HG03108 (cell line): ENCODE measurements at regions not wholly inside any gene's neighbourhood (a gene's known extent, or its start where the extent isn't known, plus 50 kb on each side); places are given as distances from the start of the nearest gene placed in this dataset.
"Not testable (repeated sequence)": the region's sequence is repeated elsewhere in the genome, so short reads cannot be mapped to it uniquely, and the experiment has no call there.

ENCODE experiments used
- ATAC-seq: cut with Tn5 transposase; IDR thresholded peaks from one replicate; pipeline ENCODE4 v1.9.1; 2021; ENCODE audit warnings: moderate library complexity; ENCODE audit not compliant: unreplicated experiment

GRCh38 chr6:119980802-119981201 lies 631.2 kb upstream of the MAN1A1 start:
- ATAC-seq = no peak

GRCh38 chr6:119979862-119980261 lies 630.3 kb upstream of the MAN1A1 start:
- ATAC-seq = no peak

- no peak for ATAC-seq
These were observed 628.8 kb upstream of the MAN1A1 start for GRCh38 chr6:119978274-119978889.

- ATAC-seq = no peak
These were observed 625.0 kb upstream of the MAN1A1 start for GRCh38 chr6:119974430-119975159.

- ATAC-seq = no peak
These were observed 616.9 kb upstream of the MAN1A1 start for GRCh38 chr6:119966484-119966883.

GRCh38 chr6:119965900-119966299 lies 616.3 kb upstream of the MAN1A1 start:
- ATAC-seq = no peak

GRCh38 chr6:119965008-119965407 lies 615.4 kb upstream of the MAN1A1 start:
- ATAC-seq = no peak

- ATAC-seq = no peak
These were observed 612.9 kb upstream of the MAN1A1 start for GRCh38 chr6:119962505-119962904.

- ATAC-seq = no peak
These were observed 611.9 kb upstream of the MAN1A1 start for GRCh38 chr6:119961450-119961849.

- ATAC-seq = no peak
These were observed 610.9 kb upstream of the MAN1A1 start for GRCh38 chr6:119960456-119960855.

GRCh38 chr6:119960036-119960435 lies 610.5 kb upstream of the MAN1A1 start:
- no peak for ATAC-seq

GRCh38 chr6:119957195-119957594 lies 607.6 kb upstream of the MAN1A1 start:
- no peak for ATAC-seq

GRCh38 chr6:119952696-119953095 lies 603.1 kb upstream of the MAN1A1 start:
- ATAC-seq = no peak

GRCh38 chr6:119950681-119951080 lies 601.1 kb upstream of the MAN1A1 start:
- ATAC-seq = no peak

GRCh38 chr6:119942078-119942752 lies 592.7 kb upstream of the MAN1A1 start:
- no peak for ATAC-seq

GRCh38 chr6:119938752-119939151 lies 589.2 kb upstream of the MAN1A1 start:
- no peak for ATAC-seq

GRCh38 chr6:119934816-119935215 lies 585.3 kb upstream of the MAN1A1 start:
- no peak for ATAC-seq

GRCh38 chr6:119929121-119929520 lies 579.6 kb upstream of the MAN1A1 start:
- ATAC-seq = no peak

GRCh38 chr6:119924888-119925287 lies 575.3 kb upstream of the MAN1A1 start:
- not testable (repeated sequence) for ATAC-seq

GRCh38 chr6:119922814-119923213 lies 573.3 kb upstream of the MAN1A1 start:
- no peak for ATAC-seq

- no peak for ATAC-seq
These were observed 572.0 kb upstream of the MAN1A1 start for GRCh38 chr6:119921491-119922010.

GRCh38 chr6:119917186-119917585 lies 567.6 kb upstream of the MAN1A1 start:
- ATAC-seq = no peak
